Stimulated activated CD4-positive, alpha-beta T cell treated with anti-CD3 and anti-CD28 coated beads, Interleukin-15, amount 100 ng/mL, for 24 hours (primary cell): ENCODE measurements at regions not wholly inside any gene's neighbourhood (a gene's known extent, or its start where the extent isn't known, plus 50 kb on each side); places are given as distances from the start of the nearest gene placed in this dataset.
"Not testable (repeated sequence)": the region's sequence is repeated elsewhere in the genome, so short reads cannot be mapped to it uniquely, and the experiment has no call there.

ENCODE experiments used
- DNase-seq: peaks from one replicate; pipeline ENCODE4 v3.0.0-alpha.2; 2020

- DNase-seq: no peak
These were observed 510.5 kb upstream of the FSHR start for GRCh38 chr2:49664827-49665226.

GRCh38 chr2:49661809-49662208 lies 507.5 kb upstream of the FSHR start:
- no peak for DNase-seq

DNA sequence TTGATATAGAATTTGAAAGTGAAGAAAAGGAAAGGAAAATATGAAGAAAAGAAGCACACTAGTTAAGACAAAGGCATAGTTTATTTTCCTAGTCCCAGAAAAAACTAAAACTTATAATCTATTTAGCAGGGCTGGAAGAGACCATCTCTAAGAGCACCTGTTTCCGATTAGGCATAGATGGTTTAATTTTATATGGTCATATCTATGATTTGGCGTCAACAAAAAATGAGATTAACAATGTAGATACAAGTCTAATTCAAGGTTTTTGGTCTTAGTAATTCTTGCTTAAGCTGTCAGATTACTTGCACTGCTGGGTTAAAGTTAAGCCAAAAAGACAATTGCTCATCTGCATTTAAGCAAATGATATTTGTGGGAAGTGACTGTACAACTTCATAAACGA lies 502.5 kb upstream of the FSHR start:
- DNase-seq: no peak

DNA sequence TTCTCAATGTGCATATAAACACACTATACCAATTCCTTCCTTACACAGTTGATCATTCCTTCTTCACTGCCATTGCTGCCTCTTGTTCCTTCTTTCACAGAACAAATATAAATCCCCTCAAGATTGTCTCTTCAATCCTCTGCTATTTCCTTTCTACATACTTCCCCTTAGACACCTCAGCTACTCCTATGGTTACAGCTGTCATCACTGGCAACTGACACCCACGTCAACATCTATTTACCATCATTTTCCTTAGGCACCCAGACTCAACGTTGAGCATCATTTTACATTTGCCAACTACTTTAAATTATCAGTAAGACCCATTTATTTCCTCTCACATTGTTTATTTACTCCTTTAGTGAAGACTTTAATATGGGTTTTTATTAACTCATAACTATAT lies 488.8 kb upstream of the FSHR start:
- DNase-seq: no peak

GRCh38 chr2:49640630-49641029 lies 486.3 kb upstream of the FSHR start:
- DNase-seq: no peak

- no peak for DNase-seq
These were observed 466.7 kb upstream of the FSHR start for GRCh38 chr2:49621016-49621415.

- DNase-seq: no peak
These were observed 465.5 kb upstream of the FSHR start for GRCh38 chr2:49619804-49620203.

DNA sequence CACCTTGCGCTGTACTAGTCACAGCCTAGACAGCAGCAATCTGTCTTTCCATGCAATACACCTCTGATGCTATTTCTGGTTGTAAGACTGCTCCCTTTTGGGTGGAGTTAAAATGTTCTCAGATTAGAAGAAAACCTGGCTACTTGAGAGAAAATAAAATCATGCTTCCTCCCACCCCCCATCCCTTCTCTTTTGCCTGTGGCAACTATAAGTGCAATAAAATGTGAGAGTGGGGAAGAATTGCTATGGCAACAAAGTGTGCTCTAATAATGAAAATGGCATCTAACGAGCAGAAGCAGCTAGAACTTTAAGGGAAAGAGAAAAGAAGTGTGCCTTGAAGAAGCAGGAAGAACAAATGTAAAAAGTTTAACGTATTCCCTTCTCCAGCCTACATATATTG lies 464.2 kb upstream of the FSHR start:
- no peak for DNase-seq

- no peak for DNase-seq
These were observed 462.5 kb upstream of the FSHR start for GRCh38 chr2:49616800-49617199.

- DNase-seq: not testable (repeated sequence)
These were observed 457.5 kb upstream of the FSHR start for GRCh38 chr2:49611796-49612195.

DNA sequence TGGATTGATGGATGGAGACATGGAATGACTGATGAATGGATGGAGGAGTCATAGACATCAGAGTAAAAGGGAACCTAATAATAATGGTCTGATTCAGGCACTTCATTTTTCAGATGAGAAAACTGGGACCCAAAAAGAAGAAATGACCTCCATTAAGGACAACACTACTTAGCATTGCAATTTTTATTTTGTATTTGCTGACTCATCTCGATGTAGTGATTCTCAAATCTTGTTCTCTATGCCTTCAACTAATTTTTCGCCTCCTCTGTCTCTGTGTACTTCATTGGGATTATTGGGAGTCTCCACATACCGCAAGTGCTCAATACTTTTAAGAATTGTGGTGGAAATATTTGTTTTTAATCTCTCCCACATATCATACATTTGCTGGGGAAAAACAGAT lies 446.2 kb upstream of the FSHR start:
- no peak for DNase-seq

DNA sequence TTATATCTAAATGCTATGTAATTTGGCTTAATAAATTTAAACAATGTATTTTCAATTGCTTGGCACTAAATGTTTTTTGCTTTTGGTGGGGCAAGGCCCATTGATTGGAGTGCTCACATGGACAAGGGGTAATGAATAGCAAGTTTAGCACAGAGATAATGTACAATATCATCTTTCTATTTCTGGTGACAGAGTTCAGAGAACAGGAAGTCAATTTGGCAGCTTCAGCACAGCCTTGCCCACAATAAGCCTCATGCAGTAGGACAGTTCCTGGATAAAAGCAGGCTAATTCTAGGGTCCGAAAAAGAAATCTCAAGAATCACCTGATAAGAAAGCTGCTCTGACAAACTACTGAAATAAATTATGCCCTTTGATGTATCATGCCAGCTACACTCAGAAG lies 443.9 kb upstream of the FSHR start:
- no peak for DNase-seq

GRCh38 chr2:49585921-49586320 lies 431.6 kb upstream of the FSHR start:
- no peak for DNase-seq

DNA sequence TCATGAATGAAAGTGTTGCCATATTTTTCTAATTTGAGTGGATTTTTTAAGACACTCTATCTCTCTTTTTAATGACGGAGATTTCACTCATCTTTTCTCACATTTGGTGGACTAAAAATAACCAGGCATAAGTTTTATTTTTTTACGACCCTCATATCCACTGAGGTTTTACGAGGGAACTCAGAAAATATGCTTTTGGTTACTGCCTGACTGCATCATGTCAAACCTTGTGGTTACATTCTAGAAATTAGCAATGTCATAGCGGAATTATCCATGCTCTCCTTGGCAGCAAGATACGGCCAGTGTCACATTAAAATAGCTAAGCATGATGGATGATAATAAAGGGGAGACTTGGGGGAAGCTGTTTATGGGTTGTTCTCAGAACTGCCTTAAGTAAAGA lies 428.6 kb upstream of the FSHR start:
- DNase-seq: no peak

DNA sequence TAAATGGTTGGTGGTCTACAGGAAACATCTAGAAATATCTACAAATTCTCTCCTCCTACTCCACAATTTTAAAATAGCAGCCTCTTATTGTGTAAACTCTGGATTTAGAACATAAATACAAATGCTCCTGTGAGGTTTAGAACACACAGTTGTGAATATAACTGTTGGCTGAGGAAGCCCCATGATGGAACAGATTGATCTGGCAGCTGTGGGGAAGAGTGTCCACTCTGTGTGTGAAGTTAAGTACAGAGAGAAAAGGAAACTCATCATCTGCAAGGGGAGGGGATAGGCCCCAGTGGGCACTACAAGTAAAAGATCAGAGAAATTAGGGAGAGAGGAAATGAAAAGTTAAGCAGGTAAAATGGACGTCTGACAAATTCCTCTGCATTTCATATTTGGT lies 422.7 kb upstream of the FSHR start:
- no peak for DNase-seq

- no peak for DNase-seq
These were observed 414.9 kb upstream of the FSHR start for GRCh38 chr2:49569176-49569575.

GRCh38 chr2:49567811-49568600 lies 413.7 kb upstream of the FSHR start:
- DNase-seq: no peak

DNA sequence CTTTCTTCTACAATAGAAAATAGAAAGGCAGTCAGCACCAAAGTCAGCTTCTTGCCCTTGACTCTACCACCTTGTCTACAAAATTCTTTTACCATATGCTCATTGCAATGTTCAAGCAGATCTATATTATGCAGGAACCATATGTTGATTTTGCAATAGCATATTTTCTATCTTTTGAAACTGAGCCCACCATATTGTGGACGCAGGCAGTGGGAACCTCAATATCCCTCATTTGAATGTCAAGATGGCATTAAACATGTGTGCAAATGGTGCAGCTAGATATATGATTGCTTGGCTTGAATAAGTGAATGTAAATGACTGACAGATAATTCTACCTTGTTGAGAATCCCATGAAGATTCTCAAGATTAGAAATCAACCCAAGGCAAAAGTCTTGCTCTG lies 412.7 kb upstream of the FSHR start:
- no peak for DNase-seq

DNA sequence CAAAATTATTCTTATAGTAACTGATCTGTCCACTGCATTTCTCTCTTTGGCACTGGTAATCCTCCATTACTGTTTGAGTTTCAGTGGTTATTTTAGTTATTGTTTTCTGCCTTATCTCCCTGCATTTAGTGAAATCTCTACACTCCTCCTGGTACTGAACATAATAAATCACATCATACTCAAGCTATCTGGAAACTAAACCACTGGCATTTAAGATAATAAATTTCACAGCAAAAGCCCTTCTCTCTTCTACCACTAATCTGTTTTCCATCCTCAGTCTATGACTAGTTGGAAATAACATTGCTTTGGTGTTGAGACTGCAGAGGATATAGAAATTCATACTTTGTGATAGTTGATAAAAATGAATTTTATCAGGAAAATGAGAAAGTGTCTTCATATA lies 399.3 kb upstream of the FSHR start:
- DNase-seq: no peak

DNA sequence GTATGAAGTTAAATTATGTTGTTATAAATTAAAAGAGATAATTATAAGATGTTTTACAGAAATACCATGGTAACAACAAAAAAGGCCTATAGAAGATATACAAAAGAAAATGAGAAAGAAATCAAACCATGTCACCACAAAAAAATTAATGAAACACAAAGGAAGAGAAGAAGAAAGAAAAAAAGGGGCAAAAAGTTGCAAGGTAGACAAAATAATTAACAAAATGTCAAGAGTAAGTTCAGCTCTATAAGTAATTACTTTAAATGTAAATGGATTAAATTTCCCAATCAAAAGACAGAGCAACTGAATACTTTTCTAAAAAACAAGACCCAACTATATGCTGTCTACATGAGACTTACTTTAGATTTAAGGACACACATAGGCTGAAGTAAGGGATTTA lies 378.4 kb upstream of the FSHR start:
- no peak for DNase-seq

- DNase-seq: no peak
These were observed 361.9 kb upstream of the FSHR start for GRCh38 chr2:49515996-49516782.

DNA sequence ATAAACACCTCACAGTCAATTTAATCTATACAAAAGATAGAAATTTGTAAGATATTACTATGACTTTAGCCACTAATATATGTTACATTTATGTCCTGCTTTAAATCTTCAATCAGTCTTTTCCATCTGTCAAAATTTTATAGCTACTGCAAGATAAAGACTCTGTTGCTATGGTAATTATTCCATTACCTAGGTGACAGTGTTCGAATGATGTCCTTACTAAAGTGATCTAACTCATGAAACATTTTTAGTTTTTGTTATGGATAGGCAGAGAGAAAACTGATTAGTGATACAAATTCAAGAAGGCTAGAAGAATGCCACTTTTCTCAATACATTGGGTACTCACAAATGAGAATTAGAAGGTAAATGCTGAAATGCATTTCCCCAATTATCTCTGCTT lies 359.9 kb upstream of the FSHR start:
- no peak for DNase-seq

- peak; percentile 14 for DNase-seq
These were observed 336.4 kb upstream of the FSHR start for GRCh38 chr2:49490710-49491109.

DNA sequence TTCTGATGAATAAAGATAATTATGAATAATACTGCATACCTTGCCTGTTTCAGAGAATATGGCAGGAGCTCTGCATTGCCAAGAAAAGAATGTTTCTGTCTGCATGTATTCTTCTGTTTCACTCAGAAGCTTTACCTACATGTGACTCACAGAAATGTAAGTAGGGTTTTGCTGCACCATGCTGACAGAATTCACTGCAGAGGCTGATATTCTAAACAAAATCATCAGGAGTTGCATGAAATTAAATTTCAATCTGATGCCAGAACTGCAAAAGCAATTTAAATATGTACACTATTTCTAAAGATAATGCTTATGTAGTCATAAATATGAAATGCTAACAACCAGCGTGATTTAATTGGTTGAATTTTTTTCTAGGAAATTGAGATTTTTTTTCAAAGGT lies 332.8 kb upstream of the FSHR start:
- DNase-seq: no peak

DNA sequence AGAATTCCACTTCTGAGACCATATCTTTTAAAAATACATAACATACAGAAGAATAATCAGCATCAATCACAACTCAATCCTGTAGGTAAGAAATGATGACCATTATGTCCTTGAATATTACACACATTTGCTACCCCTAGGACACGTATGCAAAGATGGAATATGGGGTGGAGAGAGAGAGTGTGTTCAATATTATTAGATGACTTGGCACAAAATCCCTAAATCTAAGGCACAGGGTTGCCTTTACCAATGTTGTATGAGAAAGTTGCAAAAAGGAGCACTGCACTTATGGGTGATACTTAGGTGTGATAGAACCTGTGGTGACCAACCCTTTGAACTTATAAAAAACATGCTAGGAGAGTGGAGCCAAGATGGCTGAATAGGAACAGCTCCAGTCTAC lies 326.2 kb upstream of the FSHR start:
- DNase-seq: no peak
